ENCODE measurements at regions not wholly inside any gene's neighbourhood (a gene's known extent, or its start where the extent isn't known, plus 50 kb on each side); places are given as distances from the start of the nearest gene placed in this dataset.

GRCh38 chr7:26485367-26485934, 193.8 kb downstream of the SNX10 start:
- no peak for DNase-seq
- Histone ChIP-seq H3K36me3 (no peaks in the 10 kb centered on the region), H3K27me3 (no peaks in the 10 kb centered on the region), H3K9me3 (no peaks in the 10 kb centered on the region), H3K27ac (no peak overlapping the region), H3K4me3 (no peak overlapping the region), H3K4me1 (ENCODE audit: insufficient read depth) (no peaks in the 10 kb centered on the region)
- no peak for TF ChIP-seq POLR2A (IDR thresholded peaks at IDR 0.05)
- TF ChIP-seq EP300 (IDR thresholded peaks at IDR 0.05) = no peak
- no peak for TF ChIP-seq CTCF (IDR thresholded peaks at IDR 0.05)
- intact Hi-C loops (cut with DNase I) = no loop called here
- WGBS, 3 donors = 41 to 76% (median 74%) methylated on average over 6 of the region's 6 CpGs

GRCh38 chr7:26486153-26486552, 194.5 kb downstream of the SNX10 start:
- no peak for DNase-seq
- Histone ChIP-seq H3K4me3 (no peak overlapping the region), H3K27ac (no peak overlapping the region), H3K4me1 (ENCODE audit: insufficient read depth) (no peaks in the 10 kb centered on the region), H3K27me3 (no peaks in the 10 kb centered on the region), H3K36me3 (no peaks in the 10 kb centered on the region), H3K9me3 (no peaks in the 10 kb centered on the region)
- TF ChIP-seq EP300 (IDR thresholded peaks at IDR 0.05) = no peak
- no peak for TF ChIP-seq CTCF (IDR thresholded peaks at IDR 0.05)
- TF ChIP-seq POLR2A (IDR thresholded peaks at IDR 0.05) = no peak
- WGBS, 3 donors = 86 to 95% (median 92%) methylated on average over 8 of the region's 8 CpGs
- intact Hi-C loops (cut with DNase I) = no loop called here

GRCh38 chr7:26487780-26488515, 196.3 kb downstream of the SNX10 start:
- Histone ChIP-seq H3K27ac (no peak overlapping the region), H3K36me3 (no peaks in the 10 kb centered on the region), H3K4me1 (ENCODE audit: insufficient read depth) (no peaks in the 10 kb centered on the region), H3K4me3 (no peak overlapping the region), H3K9me3 (no peaks in the 10 kb centered on the region), H3K27me3 (no peaks in the 10 kb centered on the region)
- DNase-seq = no peak
- WGBS, 3 donors = 90 to 98% (median 92%) methylated on average over 5 of the region's 5 CpGs
- no peak for TF ChIP-seq EP300 (IDR thresholded peaks at IDR 0.05)
- TF ChIP-seq CTCF (IDR thresholded peaks at IDR 0.05) = no peak
- TF ChIP-seq POLR2A (IDR thresholded peaks at IDR 0.05) = no peak
- intact Hi-C loops (cut with DNase I) = no loop called here

GRCh38 chr7:26489391-26489790, 197.7 kb downstream of the SNX10 start:
- no peak for DNase-seq
- Histone ChIP-seq H3K4me3 (no peak overlapping the region), H3K27me3 (no peaks in the 10 kb centered on the region), H3K9me3 (no peaks in the 10 kb centered on the region), H3K27ac (no peak overlapping the region), H3K36me3 (no peaks in the 10 kb centered on the region), H3K4me1 (ENCODE audit: insufficient read depth) (no peaks in the 10 kb centered on the region)
- no peak for TF ChIP-seq EP300 (IDR thresholded peaks at IDR 0.05)
- TF ChIP-seq POLR2A (IDR thresholded peaks at IDR 0.05) = no peak
- no peak for TF ChIP-seq CTCF (IDR thresholded peaks at IDR 0.05)
- intact Hi-C loops (cut with DNase I) = no loop called here
- WGBS, 3 donors = 65 to 76% (median 76%) methylated on average over 1 of the region's 1 CpG
